H1 (cell line): ENCODE measurements at regions not wholly inside any gene's neighbourhood (a gene's known extent, or its start where the extent isn't known, plus 50 kb on each side); places are given as distances from the start of the nearest gene placed in this dataset.

Experiments used
- BRCA1 ChIP-seq: IDR thresholded peaks from 2 replicates; pipeline ENCODE4 v1.6.1; 2012; ENCODE audit warnings: low read depth, low read length, improper control_type of control experiment
- CREB1 ChIP-seq: IDR thresholded peaks from 2 replicates; pipeline ENCODE4 v1.6.1; 2012; ENCODE audit warnings: inconsistent platforms
- EGR1 ChIP-seq: IDR thresholded peaks from 2 replicates; pipeline ENCODE4 v1.6.1; 2011; ENCODE audit warnings: low read depth, low read length, borderline replicate concordance
- NRF1 ChIP-seq: IDR thresholded peaks from 2 replicates; pipeline ENCODE4 v1.6.1; 2011; ENCODE audit warnings: mild to moderate bottlenecking, low read depth, low read length, improper control_type of control experiment
- POLR2A ChIP-seq, 2 experiments: IDR thresholded peaks; 1 replicate in 1 of 2; 2 replicates in 1 of 2; pipeline ENCODE4 v1.6.1; 2011; ENCODE audit warnings: low read depth in 2 of 2, low read length in 2 of 2, mild to moderate bottlenecking in 2 of 2; ENCODE audit errors: control extremely low read depth in 1 of 2
- POLR2AphosphoS5 ChIP-seq: IDR thresholded peaks from 2 replicates; pipeline ENCODE4 v1.6.1; 2011; ENCODE audit warnings: low read depth, low read length
- SIN3A ChIP-seq, 2 experiments: IDR thresholded peaks in 1 of 2; conservative IDR thresholded peaks in 1 of 2; 2 replicates each; pipeline ENCODE4 v1.6.1; 2011 to 2012; ENCODE audit warnings: low read length in 2 of 2, improper control_type of control experiment in 1 of 2, low read depth in 1 of 2, mild to moderate bottlenecking in 1 of 2
- ZNF274 ChIP-seq: IDR thresholded peaks from 2 replicates; pipeline ENCODE4 v1.7.0; 2012; ENCODE audit warnings: low read length, borderline replicate concordance; ENCODE audit errors: extremely low read depth
- TF ChIP-seq, protein P1 (sequence below), 3 experiments: IDR thresholded peaks; 1 replicate in 2 of 3; 2 replicates in 1 of 3; pipeline versions ENCODE4 v1.5.1 to v1.6.1; 2011; ENCODE audit warnings: low read length in 3 of 3, mild to moderate bottlenecking in 3 of 3, inconsistent platforms in 2 of 3, low read depth in 1 of 3, moderate library complexity in 1 of 3; ENCODE audit not compliant: insufficient read depth in 1 of 3; ENCODE audit errors: control extremely low read depth in 1 of 3
- TF ChIP-seq, protein P2 (sequence below): IDR thresholded peaks from 2 replicates; pipeline ENCODE4 v1.6.1; 2012; ENCODE audit warnings: inconsistent platforms

DNA sequence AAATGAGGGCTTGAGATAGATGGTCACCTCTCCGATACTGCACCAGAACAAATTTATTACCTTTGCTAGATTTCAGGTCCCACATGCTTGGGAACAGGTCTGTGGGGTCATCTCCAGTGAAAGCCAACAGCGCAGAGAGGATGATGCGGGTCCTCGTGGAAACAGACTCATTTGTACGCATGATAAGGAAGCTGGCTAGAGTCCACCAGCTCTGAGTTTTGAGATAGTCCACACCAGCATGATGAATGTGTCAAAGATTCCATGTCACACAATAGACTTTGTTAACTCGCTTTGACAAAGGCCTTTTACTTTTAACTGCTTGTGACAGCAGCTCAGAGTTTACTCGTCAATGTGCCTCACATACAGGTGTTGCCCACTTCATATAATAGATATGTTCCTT lies 105.4 kb upstream of the TBCA start:
- no peak for TF ChIP-seq POLR2A (IDR thresholded peaks at IDR 0.05; ENCODE audit: control extremely low read depth in 1 of 2, low read depth in 2 of 2, low read length in 2 of 2)
- TF ChIP-seq, protein P1, sequence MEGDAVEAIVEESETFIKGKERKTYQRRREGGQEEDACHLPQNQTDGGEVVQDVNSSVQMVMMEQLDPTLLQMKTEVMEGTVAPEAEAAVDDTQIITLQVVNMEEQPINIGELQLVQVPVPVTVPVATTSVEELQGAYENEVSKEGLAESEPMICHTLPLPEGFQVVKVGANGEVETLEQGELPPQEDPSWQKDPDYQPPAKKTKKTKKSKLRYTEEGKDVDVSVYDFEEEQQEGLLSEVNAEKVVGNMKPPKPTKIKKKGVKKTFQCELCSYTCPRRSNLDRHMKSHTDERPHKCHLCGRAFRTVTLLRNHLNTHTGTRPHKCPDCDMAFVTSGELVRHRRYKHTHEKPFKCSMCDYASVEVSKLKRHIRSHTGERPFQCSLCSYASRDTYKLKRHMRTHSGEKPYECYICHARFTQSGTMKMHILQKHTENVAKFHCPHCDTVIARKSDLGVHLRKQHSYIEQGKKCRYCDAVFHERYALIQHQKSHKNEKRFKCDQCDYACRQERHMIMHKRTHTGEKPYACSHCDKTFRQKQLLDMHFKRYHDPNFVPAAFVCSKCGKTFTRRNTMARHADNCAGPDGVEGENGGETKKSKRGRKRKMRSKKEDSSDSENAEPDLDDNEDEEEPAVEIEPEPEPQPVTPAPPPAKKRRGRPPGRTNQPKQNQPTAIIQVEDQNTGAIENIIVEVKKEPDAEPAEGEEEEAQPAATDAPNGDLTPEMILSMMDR (IDR thresholded peaks at IDR 0.05; ENCODE audit: control extremely low read depth in 1 of 3, insufficient read depth in 1 of 3, low read depth in 1 of 3, low read length in 3 of 3): no peak
- TF ChIP-seq, protein P2, sequence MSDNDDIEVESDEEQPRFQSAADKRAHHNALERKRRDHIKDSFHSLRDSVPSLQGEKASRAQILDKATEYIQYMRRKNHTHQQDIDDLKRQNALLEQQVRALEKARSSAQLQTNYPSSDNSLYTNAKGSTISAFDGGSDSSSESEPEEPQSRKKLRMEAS: no peak
- TF ChIP-seq BRCA1: no peak
- no peak for TF ChIP-seq NRF1
- TF ChIP-seq EGR1: no peak
- TF ChIP-seq SIN3A (conservative IDR thresholded peaks at IDR 0.05 in 1 of 2, IDR thresholded peaks at IDR 0.05 in 1 of 2; ENCODE audit: low read depth in 1 of 2, low read length in 2 of 2): no peak
- TF ChIP-seq POLR2AphosphoS5: no peak
- no peak for TF ChIP-seq CREB1
- TF ChIP-seq ZNF274: no peak
